ENCODE measurements at regions not wholly inside any gene's neighbourhood (a gene's known extent, or its start where the extent isn't known, plus 50 kb on each side); places are given as distances from the start of the nearest gene placed in this dataset.

- ATAC-seq = no peak
- no peak for DNase-seq (ENCODE audit: low spot score)
- Mint-ChIP-seq H3K27me3 (ENCODE audit: low read depth) (no peaks in the 10 kb centered on the region), H3K4me3 (no peak overlapping the region), H3K36me3 (no peaks in the 10 kb centered on the region), H3K27ac (no peak overlapping the region), H3K4me1 (peaks cover 7% of the 10 kb centered on the region), H3K9me3 (no peaks in the 10 kb centered on the region)
- CTCF ChIA-PET = interaction anchor here (1.2 kb wide), 1 partner anchor 10 kb away, joined by 4 read pairs; no protein-coding TSS in a partner anchor
- POLR2A ChIA-PET = no interaction called here
- no peak for TF ChIP-seq ETV6 (CRISPR knock-in tag; IDR thresholded peaks at IDR 0.05)
- no peak for TF ChIP-seq MAX (CRISPR knock-in tag; IDR thresholded peaks at IDR 0.05)
- TF ChIP-seq NFYB (CRISPR knock-in tag; conservative IDR thresholded peaks at IDR 0.05; ENCODE audit: low read depth) = no peak
- no peak for TF ChIP-seq IRF1 (CRISPR knock-in tag; IDR thresholded peaks at IDR 0.05)
- no peak for TF ChIP-seq ZNF423 (CRISPR knock-in tag; IDR thresholded peaks at IDR 0.05)
- no peak for TF ChIP-seq PRRX2 (CRISPR knock-in tag; IDR thresholded peaks at IDR 0.05)
- TF ChIP-seq NFE2L1 (CRISPR knock-in tag; IDR thresholded peaks at IDR 0.05) = no peak
- no peak for TF ChIP-seq USF2 (CRISPR knock-in tag; IDR thresholded peaks at IDR 0.05)
- TF ChIP-seq ZNF671 (CRISPR knock-in tag; IDR thresholded peaks at IDR 0.05) = no peak
- TF ChIP-seq ATF1 (CRISPR knock-in tag; IDR thresholded peaks at IDR 0.05) = no peak
- TF ChIP-seq HMGA2 (CRISPR knock-in tag; IDR thresholded peaks at IDR 0.05) = no peak
- no peak for TF ChIP-seq NR1H2 (CRISPR knock-in tag; IDR thresholded peaks at IDR 0.05)
- no peak for TF ChIP-seq CDX4 (CRISPR knock-in tag; IDR thresholded peaks at IDR 0.05; ENCODE audit: borderline replicate concordance)
- TF ChIP-seq CREB1 (CRISPR knock-in tag; IDR thresholded peaks at IDR 0.05) = no peak
- no peak for TF ChIP-seq MXD4 (CRISPR knock-in tag; IDR thresholded peaks at IDR 0.05; ENCODE audit: borderline replicate concordance)
- no peak for TF ChIP-seq USF1 (CRISPR knock-in tag; IDR thresholded peaks at IDR 0.05)
- TF ChIP-seq GTF2I (CRISPR knock-in tag; conservative IDR thresholded peaks at IDR 0.05) = no peak
- TF ChIP-seq GABPB1 (CRISPR knock-in tag; IDR thresholded peaks at IDR 0.05) = no peak
- TF ChIP-seq AR (CRISPR knock-in tag; IDR thresholded peaks at IDR 0.05) = no peak
- TF ChIP-seq NR2C2 (CRISPR knock-in tag; IDR thresholded peaks at IDR 0.05) = no peak
Observed at GRCh38 chr1:244200596-244200995, 149.5 kb downstream of the ZBTB18 start.

GRCh38 chr1:244201750-244202149 lies 150.7 kb downstream of the ZBTB18 start:
- ChIA-PET CTCF (interaction anchor here (1.2 kb wide), 1 partner anchor 9 kb away, joined by 5 read pairs; no protein-coding TSS in a partner anchor), POLR2A (no interaction called here)
- TF ChIP-seq RELA (CRISPR knock-in tag; IDR thresholded peaks at IDR 0.05; ENCODE audit: borderline replicate concordance) (no peak), RORB (CRISPR knock-in tag; IDR thresholded peaks at IDR 0.05) (no peak), MXD4 (CRISPR knock-in tag; IDR thresholded peaks at IDR 0.05; ENCODE audit: borderline replicate concordance) (no peak), USF1 (CRISPR knock-in tag; IDR thresholded peaks at IDR 0.05) (no peak), NFATC4 (CRISPR knock-in tag; IDR thresholded peaks at IDR 0.05) (no peak), ZNF281 (CRISPR knock-in tag; IDR thresholded peaks at IDR 0.05) (no peak), FOXP1 (CRISPR knock-in tag; IDR thresholded peaks at IDR 0.05; ENCODE audit: borderline replicate concordance) (no peak), JAZF1 (CRISPR knock-in tag; IDR thresholded peaks at IDR 0.05) (no peak)

More at GRCh38 chr1:244201750-244202149, 150.7 kb downstream of the ZBTB18 start:
- peaks cover 3% of the 10 kb centered on the region; the same call in 1 of the 2 replicates for H3K27me3 Mint-ChIP-seq (ENCODE audit: low read depth)
- H3K4me1 Mint-ChIP-seq = peaks cover 6% of the 10 kb centered on the region
- no peaks in the 10 kb centered on the region for H3K36me3 Mint-ChIP-seq
- no peak overlapping the region for H3K27ac Mint-ChIP-seq
- ATAC-seq = no peak
- H3K4me3 Mint-ChIP-seq = no peak overlapping the region
- no peak for DNase-seq (ENCODE audit: low spot score)
- H3K9me3 Mint-ChIP-seq = no peaks in the 10 kb centered on the region
